H1 (cell line): ENCODE measurements at regions not wholly inside any gene's neighbourhood (a gene's known extent, or its start where the extent isn't known, plus 50 kb on each side); places are given as distances from the start of the nearest gene placed in this dataset.

Experiments
- CTCF ChIA-PET: fragments of 300-600 bp; sonication (Branson Sonifier 250); formaldehyde crosslinking; loops from one replicate; lab custom pipeline; 2021; ENCODE audit not compliant: partially characterized antibody; lab: Charles Lee
- POLR2A ChIA-PET: fragments of 300-600 bp; sonication (Branson Sonifier 250); formaldehyde crosslinking; loops from one replicate; lab custom pipeline; 2021; ENCODE audit warnings: inconsistent platforms; ENCODE audit not compliant: partially characterized antibody; lab: Charles Lee
- DNase-seq, 2 experiments: peaks; one replicate each; pipeline versions ENCODE4 v3.0.0 to v3.0.0-alpha.2; 2010 to 2022; ENCODE audit warnings: low spot score in 2 of 2, low read depth in 1 of 2, mixed read lengths in 1 of 2
- FAIRE-seq: peaks from 2 replicates; lab custom pipeline; 2011; peaks lifted over from hg19 to GRCh38; lab: Jason Lieb, UNC
- H2AFZ ChIP-seq: 2 replicates; pipeline ENCODE4 v1.8.1; 2012; ENCODE audit warnings: low read length, inconsistent platforms
- H2AK5ac ChIP-seq: 2 replicates; pipeline ENCODE4 v1.6.1; 2013; ENCODE audit warnings: low read depth, low read length
- H2BK120ac ChIP-seq: replicated peaks from 2 replicates; pipeline ENCODE3; 2013; ENCODE audit warnings: low read depth, low read length, inconsistent platforms
- H2BK12ac ChIP-seq: 2 replicates; pipeline ENCODE4 v1.6.1; 2013; ENCODE audit warnings: low read depth, low read length
- H2BK15ac ChIP-seq: 2 replicates; pipeline ENCODE4 v1.6.1; 2013; ENCODE audit warnings: low read length
- H2BK20ac ChIP-seq: 2 replicates; pipeline ENCODE4 v1.6.1; 2013; ENCODE audit warnings: low read length
- H2BK5ac ChIP-seq: 2 replicates; pipeline ENCODE4 v1.6.1; 2013; ENCODE audit warnings: low read depth, low read length
- H3K14ac ChIP-seq: 2 replicates; pipeline ENCODE4 v1.6.1; 2013; ENCODE audit warnings: inconsistent platforms; ENCODE audit not compliant: insufficient read length
- H3K18ac ChIP-seq: 2 replicates; pipeline ENCODE4 v1.6.1; 2013; ENCODE audit warnings: low read length; ENCODE audit errors: extremely low read depth
- H3K23ac ChIP-seq: 2 replicates; pipeline ENCODE4 v1.6.1; 2013; ENCODE audit warnings: inconsistent platforms; ENCODE audit not compliant: insufficient read length
- H3K23me2 ChIP-seq: 2 replicates; pipeline ENCODE4 v1.6.1; 2013; ENCODE audit warnings: low read depth, low read length
- H3K27ac ChIP-seq: 2 replicates; pipeline ENCODE4 v1.6.1; 2011; ENCODE audit warnings: low read depth, low read length, inconsistent platforms
- H3K27me3 ChIP-seq, 4 experiments: replicated peaks in 1 of 4; 1 replicate in 1 of 4; 2 replicates in 3 of 4; pipeline versions ENCODE4 v1.6.1 to v1.8.1; 2011 to 2013; ENCODE audit warnings: low read length in 3 of 4, mild to moderate bottlenecking in 3 of 4, inconsistent platforms in 2 of 4, mixed read lengths in 2 of 4, moderate library complexity in 1 of 4; ENCODE audit not compliant: control insufficient read depth in 3 of 4, insufficient read depth in 3 of 4; ENCODE audit errors: extremely low read depth in 1 of 4
- H3K36me3 ChIP-seq, 4 experiments: 2 replicates each; pipeline versions ENCODE4 v1.6.1 to v1.8.1; 2011 to 2013; ENCODE audit warnings: mild to moderate bottlenecking in 4 of 4, low read length in 3 of 4, moderate library complexity in 2 of 4, control low read depth in 1 of 4, inconsistent platforms in 1 of 4; ENCODE audit not compliant: insufficient read depth in 4 of 4, control insufficient read depth in 2 of 4
- H3K4ac ChIP-seq: replicated peaks from 2 replicates; pipeline ENCODE3; 2013; ENCODE audit warnings: low read length, low read depth, mixed read lengths, inconsistent platforms; ENCODE audit not compliant: insufficient read length
- H3K4me1 ChIP-seq, 4 experiments: replicated peaks in 1 of 4; 1 replicate in 1 of 4; 2 replicates in 3 of 4; pipeline versions ENCODE4 v1.6.1 to v1.8.1; 2011 to 2013; ENCODE audit warnings: low read length in 3 of 4, inconsistent platforms in 2 of 4, mixed read lengths in 1 of 4; ENCODE audit not compliant: insufficient read depth in 4 of 4, control insufficient read depth in 3 of 4
- H3K4me2 ChIP-seq, 2 experiments: 2 replicates each; pipeline versions ENCODE4 v1.6.1 to v1.8.1; 2011 to 2013; ENCODE audit warnings: low read depth in 2 of 2, low read length in 2 of 2, control low read depth in 1 of 2, inconsistent platforms in 1 of 2, mild to moderate bottlenecking in 1 of 2; ENCODE audit not compliant: insufficient read depth in 1 of 2
- H3K4me3 ChIP-seq, 4 experiments: fragments of 200-600, 300-600 bp in 1 of 4; sonication (generic), shearing (Covaris generic), sonication (Bioruptor Twin) in 1 of 4; 2 replicates each; pipeline versions ENCODE4 v1.5.1 to v1.8.1; 2011 to 2016; ENCODE audit warnings: low read length in 4 of 4, low read depth in 3 of 4, control low read depth in 2 of 4, inconsistent platforms in 2 of 4, mild to moderate bottlenecking in 2 of 4, mixed read lengths in 1 of 4, moderate library complexity in 1 of 4; ENCODE audit not compliant: insufficient read depth in 2 of 4; ENCODE audit errors: extremely low read depth in 1 of 4
- H3K56ac ChIP-seq: replicated peaks from 2 replicates; pipeline ENCODE3; 2013; ENCODE audit warnings: low read depth, mild to moderate bottlenecking, mixed read lengths, low read length, inconsistent platforms; ENCODE audit not compliant: insufficient read length
- H3K79me1 ChIP-seq: 2 replicates; pipeline ENCODE4 v1.6.1; 2013; ENCODE audit warnings: low read depth, low read length, control low read depth
- H3K79me2 ChIP-seq, 2 experiments: 2 replicates each; pipeline versions ENCODE4 v1.6.1 to v1.8.1; 2012 to 2013; ENCODE audit warnings: low read length in 2 of 2, mild to moderate bottlenecking in 2 of 2, inconsistent platforms in 1 of 2; ENCODE audit not compliant: insufficient read depth in 2 of 2, control insufficient read depth in 1 of 2
- H3K9ac ChIP-seq, 4 experiments: replicated peaks in 1 of 4; 1 replicate in 1 of 4; 2 replicates in 3 of 4; pipeline versions ENCODE4 v1.6.1 to v1.8.1; 2011 to 2013; ENCODE audit warnings: low read depth in 3 of 4, low read length in 3 of 4, control low read depth in 2 of 4, mild to moderate bottlenecking in 2 of 4, moderate library complexity in 2 of 4, inconsistent platforms in 1 of 4; ENCODE audit errors: extremely low read depth in 1 of 4
- H3K9me3 ChIP-seq, 2 experiments: 2 replicates each; pipeline versions ENCODE4 v1.6.1 to v1.8.1; 2012 to 2013; ENCODE audit warnings: mild to moderate bottlenecking in 2 of 2, moderate library complexity in 2 of 2, control low read depth in 1 of 2, inconsistent platforms in 1 of 2, low read depth in 1 of 2, low read length in 1 of 2, mixed read lengths in 1 of 2; ENCODE audit not compliant: insufficient read depth in 2 of 2
- H4K20me1 ChIP-seq, 2 experiments: replicated peaks in 1 of 2; 2 replicates each; pipeline versions ENCODE3 to v1.8.1; 2011 to 2013; ENCODE audit warnings: inconsistent platforms in 2 of 2, low read length in 2 of 2, mild to moderate bottlenecking in 1 of 2; ENCODE audit not compliant: insufficient read depth in 2 of 2, control insufficient read depth in 1 of 2
- H4K5ac ChIP-seq: 2 replicates; pipeline ENCODE4 v1.6.1; 2013; ENCODE audit warnings: low read length, low read depth, mixed read lengths, inconsistent platforms; ENCODE audit not compliant: insufficient read length
- H4K8ac ChIP-seq: 2 replicates; pipeline ENCODE4 v1.8.0; 2013; ENCODE audit warnings: mild to moderate bottlenecking, moderate library complexity, low read length, inconsistent platforms; ENCODE audit not compliant: insufficient read depth; ENCODE audit errors: extremely low read depth
- H4K91ac ChIP-seq: replicated peaks from 2 replicates; pipeline ENCODE3; 2013; ENCODE audit warnings: low read length, mixed read lengths, inconsistent platforms; ENCODE audit not compliant: insufficient read length
- BACH1 ChIP-seq: IDR thresholded peaks from 2 replicates; pipeline ENCODE4 v1.6.1; 2012; ENCODE audit warnings: low read length, improper control_type of control experiment
- BCL11A ChIP-seq, 2 experiments: IDR thresholded peaks; one replicate each; pipeline ENCODE4 v1.6.1; 2011; ENCODE audit warnings: low read depth in 2 of 2, low read length in 2 of 2, mild to moderate bottlenecking in 2 of 2
- BRCA1 ChIP-seq: IDR thresholded peaks from 2 replicates; pipeline ENCODE4 v1.6.1; 2012; ENCODE audit warnings: low read depth, low read length, improper control_type of control experiment
- CBX8 ChIP-seq: fragments of 300-800, 300-1000 bp; sonication (generic); IDR thresholded peaks from 2 replicates; pipeline ENCODE4 v1.7.1; 2016; ENCODE audit warnings: low read depth, low read length, borderline replicate concordance
- CHD1 ChIP-seq: IDR thresholded peaks from 2 replicates; pipeline ENCODE4 v1.6.1; 2012; ENCODE audit warnings: low read depth, low read length, improper control_type of control experiment
- CREB1 ChIP-seq: IDR thresholded peaks from 2 replicates; pipeline ENCODE4 v1.6.1; 2012; ENCODE audit warnings: inconsistent platforms
- CTBP2 ChIP-seq: IDR thresholded peaks from 2 replicates; pipeline ENCODE4 v1.7.0; 2011; ENCODE audit warnings: borderline replicate concordance, mild to moderate bottlenecking, moderate library complexity, mixed read lengths, low read length; ENCODE audit not compliant: insufficient read depth, insufficient read length
- E2F6 ChIP-seq: IDR thresholded peaks from 2 replicates; pipeline ENCODE4 v1.6.1; 2012; ENCODE audit warnings: inconsistent platforms
- HDAC2 ChIP-seq, 2 experiments: fragments of 300-600 bp in 1 of 2; sonication (generic) in 1 of 2; IDR thresholded peaks; 2 replicates each; pipeline ENCODE4 v1.6.1; 2011 to 2012; ENCODE audit warnings: low read depth in 2 of 2, low read length in 2 of 2, mild to moderate bottlenecking in 2 of 2, moderate library complexity in 2 of 2, borderline replicate concordance in 1 of 2, inconsistent platforms in 1 of 2
- KDM4A ChIP-seq: IDR thresholded peaks from one replicate; pipeline ENCODE4 v1.7.1; 2012; ENCODE audit warnings: low read depth, mild to moderate bottlenecking, moderate library complexity, low read length, inconsistent platforms; ENCODE audit not compliant: severe bottlenecking
- SAP30 ChIP-seq: fragments of 300-600 bp; sonication (generic); IDR thresholded peaks from 2 replicates; pipeline ENCODE4 v1.7.1; 2012; ENCODE audit warnings: low read length, moderate library complexity, mild to moderate bottlenecking, inconsistent platforms; ENCODE audit not compliant: insufficient read depth, insufficient replicate concordance
- SIX5 ChIP-seq: IDR thresholded peaks from 2 replicates; pipeline ENCODE4 v1.6.1; 2011; ENCODE audit warnings: mild to moderate bottlenecking, low read depth, low read length
- SP1 ChIP-seq: IDR thresholded peaks from 2 replicates; pipeline ENCODE4 v1.6.1; 2011; ENCODE audit warnings: low read depth, low read length
- TAF7 ChIP-seq: optimal IDR thresholded peaks from 2 replicates; pipeline ENCODE3; 2011; ENCODE audit warnings: low read depth, mild to moderate bottlenecking, inconsistent platforms, low read length, moderate library complexity, borderline replicate concordance
- ZNF274 ChIP-seq: IDR thresholded peaks from 2 replicates; pipeline ENCODE4 v1.7.0; 2012; ENCODE audit warnings: low read length, borderline replicate concordance; ENCODE audit errors: extremely low read depth
- WGBS, 2 experiments: shearing (Covaris generic) in 1 of 2; methylation state at CpG; one replicate each; pipeline versions ENCODE4 v1.1.6 to v1.1.7; 2013 to 2015; ENCODE audit warnings: low lambda C conversion rate in 2 of 2, mixed read lengths in 2 of 2, inconsistent platforms in 1 of 2, low coverage in 1 of 2, missing lambda C conversion rate in 1 of 2; ENCODE audit not compliant: insufficient replicate concordance in 2 of 2, insufficient coverage in 1 of 2, insufficient read length in 1 of 2; ENCODE audit errors: extremely low coverage in 1 of 2, missing lambda C conversion rate in 1 of 2; 5-methylcytosine and 5-hydroxymethylcytosine counted together

- CTCF ChIA-PET, result no interaction called here
- TF ChIP-seq KDM4A (no peak), CREB1 (no peak), E2F6 (no peak), SIX5 (no peak), BCL11A (IDR thresholded peaks at IDR 0.05; ENCODE audit: low read depth in 2 of 2, low read length in 2 of 2) (no peak), CTBP2 (no peak), SAP30 (no peak), BACH1 (no peak), SP1 (no peak), HDAC2 (IDR thresholded peaks at IDR 0.05; ENCODE audit: borderline replicate concordance in 1 of 2, low read depth in 2 of 2, low read length in 2 of 2) (no peak), BRCA1 (no peak), CBX8 (no peak), CHD1 (no peak), ZNF274 (no peak), TAF7 (no peak)
These were observed 446.3 kb upstream of the FRG1 start for GRCh38 chr4:189494407-189494806.

More at GRCh38 chr4:189494407-189494806, 446.3 kb upstream of the FRG1 start:
- Histone ChIP-seq H3K56ac (no peak overlapping the region), H3K79me2 (no peaks in the 10 kb centered on the region), H3K18ac (no peak overlapping the region), H3K36me3 (no peaks in the 10 kb centered on the region), H3K9ac (no peak overlapping the region), H4K5ac (no peak overlapping the region), H3K4me2 (no peak overlapping the region), H2BK15ac (no peak overlapping the region), H3K9me3 (peaks cover 0 to 5% of the 10 kb centered on the region in 2 experiments; a peak in 1 of 4 replicates), H3K4me3 (no peak overlapping the region), H2AK5ac (no peak overlapping the region), H3K27ac (no peak overlapping the region), H4K8ac (no peak overlapping the region), H3K23me2 (no peaks in the 10 kb centered on the region), H2BK5ac (no peak overlapping the region), H3K4ac (no peak overlapping the region), H3K14ac (no peak overlapping the region), H3K4me1 (no peaks in the 10 kb centered on the region), H3K23ac (no peak overlapping the region), H4K20me1 (no peaks in the 10 kb centered on the region), H2BK12ac (no peak overlapping the region), H3K27me3 (no peaks in the 10 kb centered on the region), H2BK20ac (no peak overlapping the region), H2BK120ac (no peak overlapping the region), H3K79me1 (no peaks in the 10 kb centered on the region), H4K91ac (no peak overlapping the region), H2AFZ (no peak overlapping the region)
- POLR2A ChIA-PET, result no interaction called here
- no peak for DNase-seq
- no peak for FAIRE-seq
- 83% methylated on average over 2 of the region's 2 CpGs; no CpG with 5 or more reads in 1 of the 2 experiments for WGBS, 2 experiments
